ENCODE measurements at regions not wholly inside any gene's neighbourhood (a gene's known extent, or its start where the extent isn't known, plus 50 kb on each side); places are given as distances from the start of the nearest gene placed in this dataset.

- H3K36me3 ChIP-seq, result no peaks in the 10 kb centered on the region
- H3K4me1 ChIP-seq (ENCODE audit: control insufficient read depth in 1 of 2, insufficient read depth in 1 of 2, low read depth in 1 of 2, low read length in 1 of 2), result peaks cover 0 to 8% of the 10 kb centered on the region in 2 experiments
- H3K9me3 ChIP-seq, result no peaks in the 10 kb centered on the region
- H3K27ac ChIP-seq, result no peak overlapping the region
- TF ChIP-seq, protein P1, sequence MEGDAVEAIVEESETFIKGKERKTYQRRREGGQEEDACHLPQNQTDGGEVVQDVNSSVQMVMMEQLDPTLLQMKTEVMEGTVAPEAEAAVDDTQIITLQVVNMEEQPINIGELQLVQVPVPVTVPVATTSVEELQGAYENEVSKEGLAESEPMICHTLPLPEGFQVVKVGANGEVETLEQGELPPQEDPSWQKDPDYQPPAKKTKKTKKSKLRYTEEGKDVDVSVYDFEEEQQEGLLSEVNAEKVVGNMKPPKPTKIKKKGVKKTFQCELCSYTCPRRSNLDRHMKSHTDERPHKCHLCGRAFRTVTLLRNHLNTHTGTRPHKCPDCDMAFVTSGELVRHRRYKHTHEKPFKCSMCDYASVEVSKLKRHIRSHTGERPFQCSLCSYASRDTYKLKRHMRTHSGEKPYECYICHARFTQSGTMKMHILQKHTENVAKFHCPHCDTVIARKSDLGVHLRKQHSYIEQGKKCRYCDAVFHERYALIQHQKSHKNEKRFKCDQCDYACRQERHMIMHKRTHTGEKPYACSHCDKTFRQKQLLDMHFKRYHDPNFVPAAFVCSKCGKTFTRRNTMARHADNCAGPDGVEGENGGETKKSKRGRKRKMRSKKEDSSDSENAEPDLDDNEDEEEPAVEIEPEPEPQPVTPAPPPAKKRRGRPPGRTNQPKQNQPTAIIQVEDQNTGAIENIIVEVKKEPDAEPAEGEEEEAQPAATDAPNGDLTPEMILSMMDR (IDR thresholded peaks at IDR 0.05), result no peak
- H3K4me3 ChIP-seq (ENCODE audit: low read depth in 1 of 2, low read length in 1 of 2), result no peak overlapping the region
- no peaks in the 10 kb centered on the region for H3K27me3 ChIP-seq
Measured at GRCh38 chr3:64803469-64803868, 115.7 kb upstream of the ADAMTS9 start.

GRCh38 chr3:64802460-64802859, 114.7 kb upstream of the ADAMTS9 start:
- Histone ChIP-seq H3K27ac (no peak overlapping the region), H3K4me1 (ENCODE audit: control insufficient read depth in 1 of 2, insufficient read depth in 1 of 2, low read depth in 1 of 2, low read length in 1 of 2) (peaks cover 2 to 10% of the 10 kb centered on the region in 2 experiments), H3K27me3 (no peaks in the 10 kb centered on the region), H3K4me3 (ENCODE audit: low read depth in 1 of 2, low read length in 1 of 2) (no peak overlapping the region), H3K36me3 (no peaks in the 10 kb centered on the region), H3K9me3 (no peaks in the 10 kb centered on the region)
- TF ChIP-seq, protein P1 (IDR thresholded peaks at IDR 0.05), result no peak

- H3K4me1 ChIP-seq (ENCODE audit: control insufficient read depth in 1 of 2, insufficient read depth in 1 of 2, low read depth in 1 of 2, low read length in 1 of 2), result peaks cover 8 to 16% of the 10 kb centered on the region in 2 experiments
Measured at GRCh38 chr3:64801856-64802255, 114.1 kb upstream of the ADAMTS9 start.

GRCh38 chr3:64799606-64800005, 111.8 kb upstream of the ADAMTS9 start:
- Histone ChIP-seq H3K27ac (no peak overlapping the region), H3K4me1 (ENCODE audit: control insufficient read depth in 1 of 2, insufficient read depth in 1 of 2, low read depth in 1 of 2, low read length in 1 of 2) (peaks cover 12 to 28% of the 10 kb centered on the region in 2 experiments), H3K9me3 (no peaks in the 10 kb centered on the region), H3K27me3 (no peaks in the 10 kb centered on the region), H3K4me3 (ENCODE audit: low read depth in 1 of 2, low read length in 1 of 2) (no peak overlapping the region), H3K36me3 (no peaks in the 10 kb centered on the region)
- TF ChIP-seq, protein P1 (IDR thresholded peaks at IDR 0.05), result no peak

More at GRCh38 chr3:64801856-64802255, 114.1 kb upstream of the ADAMTS9 start:
- Histone ChIP-seq H3K9me3 (no peaks in the 10 kb centered on the region), H3K4me3 (ENCODE audit: low read depth in 1 of 2, low read length in 1 of 2) (no peak overlapping the region), H3K36me3 (no peaks in the 10 kb centered on the region), H3K27ac (no peak overlapping the region), H3K27me3 (no peaks in the 10 kb centered on the region)
- TF ChIP-seq, protein P1 (IDR thresholded peaks at IDR 0.05), result no peak

DNA sequence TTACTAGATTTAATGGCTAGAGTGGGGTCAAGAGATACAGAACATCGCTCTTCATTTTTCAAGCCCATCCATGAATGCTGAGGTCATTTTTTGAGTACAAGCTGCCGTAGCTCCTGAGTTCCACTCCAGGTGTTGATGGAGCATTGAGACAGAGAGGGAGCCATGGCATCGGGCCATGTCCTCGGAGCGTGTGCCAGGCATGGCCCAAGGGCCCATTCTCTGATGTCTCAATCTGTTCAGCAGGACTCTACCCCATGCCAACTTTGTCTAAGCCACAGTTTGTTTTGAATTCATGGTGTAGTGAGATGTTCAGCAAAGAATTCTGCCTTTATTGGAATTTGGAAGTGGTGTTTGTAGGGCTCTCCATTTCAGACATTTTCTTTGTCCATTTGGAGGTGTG, 110.5 kb upstream of the ADAMTS9 start:
- Histone ChIP-seq H3K4me1 (ENCODE audit: control insufficient read depth in 1 of 2, insufficient read depth in 1 of 2, low read depth in 1 of 2, low read length in 1 of 2) (peaks cover 12 to 28% of the 10 kb centered on the region in 2 experiments), H3K27me3 (no peaks in the 10 kb centered on the region), H3K4me3 (ENCODE audit: low read depth in 1 of 2, low read length in 1 of 2) (no peak overlapping the region), H3K9me3 (no peaks in the 10 kb centered on the region), H3K36me3 (no peaks in the 10 kb centered on the region), H3K27ac (no peak overlapping the region)
- TF ChIP-seq, protein P1 (IDR thresholded peaks at IDR 0.05), result no peak

All from neutrophil (primary cell).